ENCODE measurements at regions not wholly inside any gene's neighbourhood (a gene's known extent, or its start where the extent isn't known, plus 50 kb on each side); places are given as distances from the start of the nearest gene placed in this dataset.

- DNase-seq (ENCODE audit: low spot score): no peak
These were observed 337.4 kb downstream of the LPIN1 start for GRCh38 chr2:12083713-12084419.

DNA sequence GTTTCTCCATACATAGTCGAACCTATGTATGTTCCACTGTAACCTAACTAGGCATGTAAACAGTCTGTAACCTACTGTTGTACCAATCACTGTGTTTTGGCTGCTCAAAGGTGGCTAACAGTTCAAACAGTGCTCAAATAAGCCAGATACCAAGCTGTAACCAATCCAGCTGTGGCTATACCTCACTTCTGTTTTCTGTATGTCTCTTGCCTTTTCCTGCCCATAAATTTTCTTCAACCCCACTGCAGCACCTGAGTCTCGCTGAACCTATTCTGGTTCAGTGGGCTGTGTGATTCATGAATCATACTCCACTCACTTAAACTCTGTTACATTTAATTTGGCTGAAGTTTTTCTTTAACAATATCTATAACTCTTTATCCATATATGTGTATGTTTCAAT lies 340.7 kb downstream of the LPIN1 start:
- no peak for DNase-seq (ENCODE audit: low spot score)

GRCh38 chr2:12087671-12088380 lies 341.4 kb downstream of the LPIN1 start:
- DNase-seq (ENCODE audit: low spot score): no peak

- no peak for DNase-seq (ENCODE audit: low spot score)
These were observed 342.6 kb downstream of the LPIN1 start for GRCh38 chr2:12089001-12089400.

- no peak for DNase-seq (ENCODE audit: low spot score)
These were observed 343.1 kb downstream of the LPIN1 start for GRCh38 chr2:12089496-12089895.

- no peak for DNase-seq (ENCODE audit: low spot score)
These were observed 343.6 kb downstream of the LPIN1 start for GRCh38 chr2:12090072-12090471.

GRCh38 chr2:12090590-12090989 lies 344.2 kb downstream of the LPIN1 start:
- no peak for DNase-seq (ENCODE audit: low spot score)

- no peak for DNase-seq (ENCODE audit: low spot score)
These were observed 344.9 kb downstream of the LPIN1 start for GRCh38 chr2:12091201-12091806.

DNA sequence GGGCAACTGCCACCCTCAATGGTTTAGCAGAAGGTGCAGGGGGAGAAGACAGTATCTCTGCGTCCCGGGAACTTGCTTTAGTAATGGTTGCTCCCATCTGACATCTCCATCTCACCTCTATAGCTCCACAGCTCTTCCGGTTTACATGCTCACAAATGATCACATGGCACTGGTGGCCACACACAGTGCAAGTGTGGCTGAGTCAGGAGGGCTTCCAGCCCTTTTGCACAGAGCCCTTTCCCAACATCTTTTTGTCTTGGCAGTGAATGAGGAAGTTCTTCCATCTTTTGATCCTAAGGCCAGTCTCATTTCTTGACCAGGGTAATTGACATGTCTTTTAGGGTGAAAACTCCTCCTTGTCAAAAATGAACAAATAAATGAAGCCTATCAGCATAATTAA lies 347.7 kb downstream of the LPIN1 start:
- DNase-seq (ENCODE audit: low spot score): no peak

DNA sequence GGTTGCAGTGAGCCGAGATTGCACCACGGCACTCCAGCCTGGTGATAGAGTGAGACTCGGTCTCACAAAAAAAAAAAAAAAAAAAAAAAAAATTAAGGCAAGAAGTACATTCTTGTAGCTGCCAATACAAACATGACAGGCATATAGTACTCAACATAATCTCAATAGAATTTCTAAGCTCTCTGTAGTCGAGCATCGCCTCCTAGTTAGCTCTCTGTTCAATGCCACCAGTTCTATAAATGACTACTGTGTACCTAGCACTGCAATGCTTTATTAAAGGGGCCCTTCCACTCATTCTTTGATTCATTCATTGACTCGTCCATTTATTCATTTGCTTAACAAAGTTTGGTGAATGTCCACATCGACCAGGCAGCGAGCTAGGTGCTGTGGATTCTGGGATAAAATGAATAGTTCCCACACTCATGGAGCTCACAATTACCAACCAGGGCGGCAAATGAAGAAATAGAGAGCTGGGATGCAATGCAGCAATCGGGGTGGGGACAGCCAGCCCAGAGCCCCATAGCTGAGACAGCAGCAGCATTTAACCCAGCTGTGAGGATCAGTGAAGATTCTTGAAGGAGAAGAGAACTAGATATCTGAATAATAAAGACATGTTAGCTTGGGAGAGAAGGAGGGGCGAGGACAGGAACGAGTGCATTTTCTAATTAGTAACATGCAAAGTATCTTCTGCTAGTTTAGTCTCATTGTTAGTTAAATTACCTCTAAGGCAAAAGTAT lies 349.8 kb downstream of the LPIN1 start:
- DNase-seq (ENCODE audit: low spot score): no peak

DNA sequence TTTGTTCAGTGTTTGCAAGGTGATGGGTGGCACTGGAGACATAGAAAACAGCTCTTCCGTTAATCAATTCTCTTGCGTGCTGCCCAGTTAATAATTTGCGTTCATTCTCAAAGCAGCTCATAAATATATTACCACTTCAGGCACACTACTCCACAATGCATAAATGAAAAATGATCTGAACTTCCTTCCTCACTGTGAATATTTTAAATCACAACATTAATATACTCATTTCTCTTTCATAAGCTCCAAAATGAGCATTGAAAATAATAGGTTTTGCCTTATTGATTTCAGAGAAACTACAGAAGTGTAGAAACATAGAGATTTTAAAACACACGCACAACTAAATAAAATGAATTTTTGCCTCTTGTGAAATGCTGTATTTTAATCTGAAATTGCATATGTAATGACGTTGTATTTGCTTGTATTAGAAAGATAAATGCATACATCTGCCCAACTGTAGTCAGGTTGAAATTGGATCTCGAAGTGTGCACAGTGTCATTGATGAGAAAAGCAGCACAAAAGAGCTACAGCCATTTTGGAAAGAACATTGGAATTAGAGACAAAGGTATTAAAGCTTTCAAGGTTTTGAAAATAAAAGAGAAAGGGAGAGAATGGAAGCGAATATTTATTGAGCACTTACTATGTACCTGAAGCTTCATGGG lies 350.5 kb downstream of the LPIN1 start:
- DNase-seq (ENCODE audit: low spot score): no peak

DNA sequence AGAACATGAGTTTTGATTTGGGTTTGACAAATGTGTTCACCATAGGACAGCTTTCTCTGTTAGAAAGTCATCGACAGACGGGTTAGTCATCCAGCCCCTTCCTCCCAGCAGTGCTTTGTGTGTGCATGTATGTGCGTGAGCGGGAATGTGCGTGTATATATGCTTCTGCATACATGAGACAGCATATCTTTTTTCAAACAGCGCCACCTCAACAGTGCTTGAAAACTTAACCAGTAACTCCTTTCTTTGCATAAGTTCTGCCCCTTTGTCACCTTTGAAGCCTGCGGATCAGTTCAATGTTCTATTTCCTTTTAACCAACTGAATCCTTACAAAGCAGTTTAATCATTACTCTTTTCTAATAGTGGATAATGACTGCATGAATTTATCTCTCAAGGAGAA lies 351.4 kb downstream of the LPIN1 start:
- DNase-seq (ENCODE audit: low spot score): no peak

DNA sequence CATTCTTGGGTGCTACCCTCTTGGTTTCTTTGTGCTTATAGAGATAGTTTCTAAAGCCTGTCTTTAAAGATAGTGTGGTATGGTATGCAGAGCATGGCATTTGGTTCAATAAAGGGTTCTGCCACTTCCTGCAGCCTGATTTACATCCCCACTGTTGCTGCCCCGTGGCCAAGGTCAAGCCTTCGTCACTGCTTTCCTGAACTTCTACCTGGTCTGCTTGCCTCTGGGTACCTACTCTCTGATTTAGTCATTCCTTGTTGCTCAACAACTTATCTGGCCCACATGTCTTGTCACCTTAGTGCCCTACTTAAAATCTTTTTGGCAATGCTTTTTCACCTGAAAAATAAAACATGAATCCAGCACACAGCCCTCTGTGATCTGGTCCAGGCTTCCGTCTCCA lies 352.9 kb downstream of the LPIN1 start:
- DNase-seq (ENCODE audit: low spot score): no peak

GRCh38 chr2:12102679-12103078 lies 356.2 kb downstream of the LPIN1 start:
- no peak for DNase-seq (ENCODE audit: low spot score)

- DNase-seq (ENCODE audit: low spot score): no peak
These were observed 358.7 kb downstream of the LPIN1 start for GRCh38 chr2:12105180-12105579.

DNA sequence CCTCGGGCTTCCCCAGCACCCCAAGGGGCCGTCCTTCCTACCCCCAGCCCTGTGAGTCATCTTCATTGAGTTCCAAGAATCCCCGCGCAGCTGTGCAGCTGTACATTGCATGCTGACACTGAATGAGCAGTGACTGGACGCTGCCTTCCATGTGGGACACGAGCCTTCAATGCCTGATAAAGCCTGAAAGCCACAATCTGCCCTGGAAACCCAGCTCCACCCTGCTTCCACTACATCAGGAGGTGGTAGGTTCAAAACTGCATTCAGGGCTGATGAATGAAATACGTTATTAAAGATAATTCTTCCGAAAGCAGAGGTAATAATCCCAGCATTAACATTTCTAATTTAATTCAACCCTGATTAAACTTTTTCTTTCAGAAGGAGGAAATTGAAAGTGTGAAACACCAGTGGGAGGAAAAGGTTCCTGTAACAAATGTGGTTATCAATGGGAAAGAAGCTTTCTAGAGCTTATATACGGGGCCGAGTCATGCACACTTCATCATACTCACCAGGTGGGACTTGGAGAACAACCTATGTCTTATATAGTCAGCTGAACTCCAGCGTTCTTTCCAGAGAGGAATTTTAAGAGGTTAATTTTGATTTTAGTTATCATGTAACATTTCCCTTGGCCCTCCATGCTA lies 360.1 kb downstream of the LPIN1 start:
- peak; percentile 12 for DNase-seq (ENCODE audit: low spot score)

DNA sequence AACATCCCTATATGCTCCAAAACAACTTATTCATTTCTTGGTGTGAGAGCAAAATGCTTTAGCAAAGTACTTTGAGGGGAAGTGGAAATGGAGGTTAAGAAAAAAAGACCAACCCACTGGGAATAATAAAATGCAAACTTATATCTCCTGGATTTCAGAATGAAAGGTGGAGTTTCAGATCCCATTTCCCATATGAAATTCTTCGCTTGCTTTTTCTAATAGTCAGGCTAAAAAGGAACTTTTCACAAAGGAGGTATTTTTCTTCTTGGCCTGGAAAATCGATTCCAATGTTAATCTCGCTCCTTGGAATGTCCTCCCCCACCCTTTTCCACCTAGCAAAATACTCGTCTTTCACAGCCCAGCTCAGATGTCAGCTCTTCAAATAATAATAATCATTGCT lies 360.9 kb downstream of the LPIN1 start:
- no peak for DNase-seq (ENCODE audit: low spot score)

DNA sequence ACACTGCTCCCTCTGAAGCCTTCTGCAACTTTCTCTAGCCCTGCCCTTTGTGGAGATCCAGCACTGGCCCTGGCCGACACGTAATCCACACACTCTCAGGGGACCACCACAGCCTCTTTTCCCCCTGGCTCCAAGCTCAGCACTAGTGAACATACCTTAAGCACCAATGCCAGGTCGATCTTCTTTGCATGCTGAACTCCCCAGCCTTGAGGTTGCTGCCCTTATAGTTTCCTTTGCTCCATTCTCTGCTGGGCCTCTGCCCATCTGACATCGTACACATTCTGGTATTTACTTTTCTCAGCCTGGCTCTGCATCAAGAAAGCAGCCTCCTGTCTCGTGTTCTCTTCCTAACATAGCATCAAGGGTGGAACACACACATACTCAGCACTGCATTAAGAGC lies 361.5 kb downstream of the LPIN1 start:
- no peak for DNase-seq (ENCODE audit: low spot score)

GRCh38 chr2:12109363-12110017 lies 363.1 kb downstream of the LPIN1 start:
- DNase-seq (ENCODE audit: low spot score): no peak

DNA sequence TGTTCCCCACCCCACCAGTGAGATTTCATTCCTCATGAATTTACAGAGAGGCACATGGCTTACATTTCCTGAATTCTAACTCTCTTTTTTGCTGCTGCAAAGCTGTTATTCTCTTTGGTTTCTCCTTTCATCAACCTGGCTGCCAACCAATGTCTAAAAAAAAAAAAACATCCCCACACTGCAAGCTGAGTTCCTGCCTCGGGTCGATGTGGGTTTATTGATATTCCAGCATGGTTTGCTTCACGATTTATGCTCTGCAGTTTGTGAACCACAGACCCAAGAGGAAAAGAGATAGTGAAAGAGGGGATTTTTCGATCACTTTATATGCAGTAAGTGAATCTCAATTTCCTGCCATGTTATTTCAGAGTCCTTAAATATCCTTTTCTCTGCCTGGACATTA lies 363.6 kb downstream of the LPIN1 start:
- DNase-seq (ENCODE audit: low spot score): no peak

GRCh38 chr2:12110481-12110880 lies 364.0 kb downstream of the LPIN1 start:
- DNase-seq (ENCODE audit: low spot score): no peak
